ENCODE measurements at regions not wholly inside any gene's neighbourhood (a gene's known extent, or its start where the extent isn't known, plus 50 kb on each side); places are given as distances from the start of the nearest gene placed in this dataset.

- no peaks in the 10 kb centered on the region for H3K9me3 ChIP-seq (ENCODE audit: insufficient read depth, low read length)
- H3K4me2 ChIP-seq (ENCODE audit: low read length) = peak overlapping the region; percentile 30; the same call in 1 of the 2 replicates
- H4K20me1 ChIP-seq (ENCODE audit: insufficient read depth, low read length) = no peaks in the 10 kb centered on the region
- H3K4me1 ChIP-seq (ENCODE audit: low read length) = no peaks in the 10 kb centered on the region
- no peaks in the 10 kb centered on the region for H3K36me3 ChIP-seq (replicated peaks; ENCODE audit: low read depth, low read length)
- H3K27me3 ChIP-seq (ENCODE audit: low read depth, low read length) = no peaks in the 10 kb centered on the region
- no peak for TF ChIP-seq EZH2phosphoT487 (IDR thresholded peaks at IDR 0.05; ENCODE audit: low read depth)
- TF ChIP-seq CTCF (IDR thresholded peaks at IDR 0.05; ENCODE audit: low read depth, low read length) = no peak
- H3K79me2 ChIP-seq (ENCODE audit: low read length) = no peaks in the 10 kb centered on the region
- no peak overlapping the region for H3K27ac ChIP-seq (ENCODE audit: low read length)
- no peak overlapping the region for H3K9ac ChIP-seq (ENCODE audit: low read length)
- no peak overlapping the region for H3K4me3 ChIP-seq (ENCODE audit: low read length)
- H2AFZ ChIP-seq (ENCODE audit: low read depth, low read length) = peak overlapping the region; percentile 58
Observed at GRCh38 chr2:187075671-187076070, 226.7 kb upstream of the ZSWIM2 start.

GRCh38 chr2:187075199-187075635 lies 226.2 kb upstream of the ZSWIM2 start:
- Histone ChIP-seq H3K4me3 (ENCODE audit: low read length) (no peak overlapping the region), H3K9me3 (ENCODE audit: insufficient read depth, low read length) (no peaks in the 10 kb centered on the region), H4K20me1 (ENCODE audit: insufficient read depth, low read length) (no peaks in the 10 kb centered on the region), H3K79me2 (ENCODE audit: low read length) (no peaks in the 10 kb centered on the region), H3K9ac (ENCODE audit: low read length) (no peak overlapping the region), H3K27ac (ENCODE audit: low read length) (no peak overlapping the region), H3K36me3 (replicated peaks; ENCODE audit: low read depth, low read length) (no peaks in the 10 kb centered on the region), H2AFZ (ENCODE audit: low read depth, low read length) (peak overlapping the region; percentile 58), H3K27me3 (ENCODE audit: low read depth, low read length) (no peaks in the 10 kb centered on the region), H3K4me2 (ENCODE audit: low read length) (peak overlapping the region; percentile 30; the same call in 1 of the 2 replicates), H3K4me1 (ENCODE audit: low read length) (no peaks in the 10 kb centered on the region)
- TF ChIP-seq EZH2phosphoT487 (IDR thresholded peaks at IDR 0.05; ENCODE audit: low read depth) = no peak
- TF ChIP-seq CTCF (IDR thresholded peaks at IDR 0.05; ENCODE audit: low read depth, low read length) = no peak

- no peak for TF ChIP-seq EZH2phosphoT487 (IDR thresholded peaks at IDR 0.05; ENCODE audit: low read depth)
- TF ChIP-seq CTCF (IDR thresholded peaks at IDR 0.05; ENCODE audit: low read depth, low read length) = no peak
- H3K79me2 ChIP-seq (ENCODE audit: low read length) = no peaks in the 10 kb centered on the region
- H3K4me2 ChIP-seq (ENCODE audit: low read length) = no peak overlapping the region
- H4K20me1 ChIP-seq (ENCODE audit: insufficient read depth, low read length) = no peaks in the 10 kb centered on the region
- H3K27me3 ChIP-seq (ENCODE audit: low read depth, low read length) = no peaks in the 10 kb centered on the region
- H2AFZ ChIP-seq (ENCODE audit: low read depth, low read length) = no peak overlapping the region
- no peaks in the 10 kb centered on the region for H3K4me1 ChIP-seq (ENCODE audit: low read length)
- H3K4me3 ChIP-seq (ENCODE audit: low read length) = no peak overlapping the region
- H3K9ac ChIP-seq (ENCODE audit: low read length) = no peak overlapping the region
- no peak overlapping the region for H3K27ac ChIP-seq (ENCODE audit: low read length)
- H3K9me3 ChIP-seq (ENCODE audit: insufficient read depth, low read length) = no peaks in the 10 kb centered on the region
- H3K36me3 ChIP-seq (replicated peaks; ENCODE audit: low read depth, low read length) = no peaks in the 10 kb centered on the region
Observed at GRCh38 chr2:187058198-187058597, 209.2 kb upstream of the ZSWIM2 start.

GRCh38 chr2:187057466-187057865 lies 208.5 kb upstream of the ZSWIM2 start:
- no peak overlapping the region for H3K4me3 ChIP-seq (ENCODE audit: low read length)
- H3K36me3 ChIP-seq (replicated peaks; ENCODE audit: low read depth, low read length) = no peaks in the 10 kb centered on the region
- no peaks in the 10 kb centered on the region for H4K20me1 ChIP-seq (ENCODE audit: insufficient read depth, low read length)
- H3K79me2 ChIP-seq (ENCODE audit: low read length) = no peaks in the 10 kb centered on the region
- no peak for TF ChIP-seq CTCF (IDR thresholded peaks at IDR 0.05; ENCODE audit: low read depth, low read length)
- TF ChIP-seq EZH2phosphoT487 (IDR thresholded peaks at IDR 0.05; ENCODE audit: low read depth) = no peak
- no peak overlapping the region for H3K9ac ChIP-seq (ENCODE audit: low read length)
- no peak overlapping the region for H2AFZ ChIP-seq (ENCODE audit: low read depth, low read length)
- no peaks in the 10 kb centered on the region for H3K9me3 ChIP-seq (ENCODE audit: insufficient read depth, low read length)
- H3K4me1 ChIP-seq (ENCODE audit: low read length) = no peaks in the 10 kb centered on the region
- no peaks in the 10 kb centered on the region for H3K27me3 ChIP-seq (ENCODE audit: low read depth, low read length)
- H3K4me2 ChIP-seq (ENCODE audit: low read length) = no peak overlapping the region
- no peak overlapping the region for H3K27ac ChIP-seq (ENCODE audit: low read length)

Measured in OCI-LY3 (cell line).